AML-193 (cell line): ENCODE measurements at regions not wholly inside any gene's neighbourhood (a gene's known extent, or its start where the extent isn't known, plus 50 kb on each side); places are given as distances from the start of the nearest gene placed in this dataset.

Source experiments
- DNase-seq, 2 experiments: peaks; one replicate each; lab custom pipeline; 2025; lab: John Stamatoyannopoulos, UW

DNA sequence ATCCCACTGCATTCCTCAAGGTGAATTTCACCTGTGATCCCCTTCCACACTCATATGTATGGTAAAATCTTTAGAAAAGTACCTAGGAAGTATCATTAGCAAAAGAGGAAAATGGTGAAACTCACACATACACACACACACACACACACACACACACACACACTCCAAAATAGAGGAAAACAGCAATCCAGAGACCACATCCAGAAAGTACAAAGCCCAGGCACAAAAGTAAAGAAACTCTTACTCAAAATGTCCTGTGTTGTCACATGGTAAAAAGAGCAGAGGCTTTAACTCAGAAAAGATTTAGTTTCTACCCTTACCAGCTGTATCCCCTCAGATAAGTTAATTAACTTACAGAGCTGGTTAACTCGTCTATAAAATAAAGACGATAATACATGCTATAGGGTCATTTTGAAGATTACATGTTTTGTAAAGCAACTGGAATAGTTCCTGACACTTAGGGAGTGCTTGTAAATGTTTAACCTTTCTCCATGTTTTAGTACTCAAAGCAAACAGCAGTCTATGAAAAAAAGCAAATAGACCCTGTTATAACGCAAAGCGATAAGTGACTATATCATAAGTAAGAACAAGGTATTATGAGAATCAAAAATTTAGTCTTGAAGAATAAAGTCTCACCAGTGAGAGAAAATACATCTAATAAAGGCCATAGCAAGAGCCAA, 360.0 kb upstream of the LRATD1 start:
- DNase-seq: no peak

DNA sequence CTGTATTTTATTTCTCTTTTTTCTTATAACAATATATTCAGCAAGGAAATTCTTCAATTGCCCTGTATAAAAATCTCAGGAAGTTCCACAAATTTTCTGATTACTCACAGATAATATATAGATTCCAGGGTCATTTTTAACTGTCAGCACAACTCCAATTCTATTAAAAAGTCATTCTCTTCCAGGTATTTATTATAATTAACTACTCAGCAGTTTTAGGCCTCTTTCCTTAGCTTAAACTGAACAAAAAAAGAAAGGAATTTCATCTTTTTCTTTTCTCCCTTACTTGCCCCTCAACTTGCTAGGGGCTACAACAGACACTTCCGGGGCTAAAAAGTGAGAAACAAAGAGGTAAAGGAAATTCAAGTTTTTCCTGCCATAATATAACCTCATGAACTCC, 358.9 kb upstream of the LRATD1 start:
- DNase-seq: no peak

DNA sequence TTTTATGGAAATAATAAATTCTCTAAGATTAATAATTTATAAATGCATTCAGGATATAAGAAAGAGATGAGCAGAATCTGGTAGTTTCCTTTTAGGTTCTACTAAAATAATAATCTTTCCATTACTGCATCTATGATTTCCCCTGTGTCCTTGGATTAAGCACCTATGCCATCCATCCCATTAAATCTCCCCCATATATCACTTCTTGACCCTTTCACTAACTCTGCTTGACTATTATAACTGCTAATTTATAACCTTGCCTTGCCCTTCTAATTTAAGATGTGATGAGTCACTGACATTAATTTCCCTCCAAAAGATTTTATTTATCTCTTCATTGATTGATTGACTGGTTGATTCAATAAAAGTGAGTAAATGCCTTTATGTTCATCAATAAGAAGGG, 348.3 kb upstream of the LRATD1 start:
- no peak for DNase-seq

DNA sequence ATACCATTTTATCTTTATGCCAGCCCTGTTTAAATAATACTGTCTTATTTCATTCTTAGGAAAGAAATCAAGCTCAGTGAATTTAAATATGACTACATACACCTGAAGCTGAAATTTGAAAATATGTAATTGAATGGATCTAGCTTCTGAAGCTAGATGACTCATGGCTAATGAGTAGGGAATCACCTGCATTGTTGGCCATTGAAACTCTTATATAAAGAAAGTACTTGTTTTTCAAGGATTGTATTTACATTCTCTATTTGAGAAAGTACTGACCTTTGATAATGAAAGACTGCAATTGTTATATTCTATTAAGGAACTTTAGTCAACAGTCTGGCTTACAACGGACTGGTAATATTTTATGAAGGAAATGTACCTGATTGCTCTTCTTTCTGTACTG, 346.7 kb upstream of the LRATD1 start:
- no peak for DNase-seq

DNA sequence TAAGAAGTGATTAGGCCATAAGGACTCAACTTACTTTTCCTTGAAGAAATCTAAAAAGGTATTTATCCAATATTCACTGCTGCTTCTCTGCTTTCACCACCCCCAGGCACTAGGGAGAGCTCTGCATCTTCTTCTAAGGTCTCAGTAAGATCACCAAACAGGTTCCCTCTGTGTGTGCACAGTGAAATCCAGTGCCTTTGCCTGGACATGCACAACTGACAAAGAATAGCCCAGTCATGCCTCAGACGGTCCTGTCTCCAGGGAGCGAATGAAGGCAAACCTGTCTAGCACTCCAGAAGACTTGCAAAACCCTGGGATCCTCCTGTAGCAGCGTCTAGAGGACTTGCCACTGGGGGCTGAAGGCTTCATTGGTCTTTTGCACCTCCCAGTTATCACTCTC, 344.5 kb upstream of the LRATD1 start:
- no peak for DNase-seq

DNA sequence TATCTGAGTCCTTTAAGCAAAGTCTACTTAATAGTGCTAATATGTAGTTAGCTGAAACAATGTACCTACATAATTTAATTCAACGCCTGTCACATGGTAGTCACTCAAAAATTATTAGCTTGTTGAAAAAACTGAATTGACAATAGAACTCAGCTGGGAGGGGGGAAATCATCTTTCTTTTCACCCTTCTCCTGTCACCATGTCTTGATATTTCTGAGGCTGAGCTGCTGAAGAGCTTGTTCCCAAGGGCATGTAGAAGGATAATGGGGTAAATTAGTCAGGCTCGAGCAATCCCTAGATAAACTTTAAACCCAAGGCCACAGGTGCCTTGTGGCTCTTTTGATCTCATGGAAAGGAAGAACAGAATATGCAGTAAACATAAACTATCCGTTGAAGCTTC, 339.6 kb upstream of the LRATD1 start:
- no peak for DNase-seq

DNA sequence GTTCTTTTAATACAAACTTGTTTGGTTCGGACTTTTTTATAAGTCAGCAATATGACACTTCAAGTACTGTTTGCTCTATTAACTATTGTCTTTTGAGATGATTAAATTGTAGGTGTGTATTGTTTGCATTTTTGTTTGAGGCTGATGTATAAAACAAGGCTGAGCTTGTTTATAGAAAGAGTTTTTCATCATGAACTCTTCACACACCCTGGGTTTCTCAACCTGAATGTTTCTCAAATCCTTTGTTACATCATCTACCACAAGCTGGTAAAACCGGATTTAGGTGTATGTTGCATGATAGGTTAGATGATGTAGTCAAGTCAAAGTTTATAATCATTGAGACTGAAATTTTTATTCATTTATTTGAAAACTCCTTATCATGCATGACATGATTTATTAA, 335.2 kb upstream of the LRATD1 start:
- DNase-seq: no peak

DNA sequence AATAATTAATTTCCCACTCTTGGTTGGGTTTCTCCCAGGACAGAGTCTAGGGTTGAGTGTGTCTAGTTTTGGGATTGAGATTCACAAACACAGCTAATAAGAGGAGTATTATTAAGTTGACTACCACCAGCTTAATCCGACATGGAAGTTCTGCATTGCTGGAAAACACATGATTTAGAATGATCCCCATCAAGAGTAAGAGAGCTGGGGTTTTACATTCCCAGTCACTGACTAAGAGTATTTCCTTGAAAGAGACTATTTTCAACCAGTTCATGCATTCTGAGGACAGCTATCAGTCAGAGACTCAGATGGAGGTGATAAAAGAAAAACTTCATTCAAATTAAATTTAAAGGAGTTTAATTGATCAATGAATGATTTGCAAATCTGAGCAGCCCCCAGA, 334.6 kb upstream of the LRATD1 start:
- DNase-seq: no peak

DNA sequence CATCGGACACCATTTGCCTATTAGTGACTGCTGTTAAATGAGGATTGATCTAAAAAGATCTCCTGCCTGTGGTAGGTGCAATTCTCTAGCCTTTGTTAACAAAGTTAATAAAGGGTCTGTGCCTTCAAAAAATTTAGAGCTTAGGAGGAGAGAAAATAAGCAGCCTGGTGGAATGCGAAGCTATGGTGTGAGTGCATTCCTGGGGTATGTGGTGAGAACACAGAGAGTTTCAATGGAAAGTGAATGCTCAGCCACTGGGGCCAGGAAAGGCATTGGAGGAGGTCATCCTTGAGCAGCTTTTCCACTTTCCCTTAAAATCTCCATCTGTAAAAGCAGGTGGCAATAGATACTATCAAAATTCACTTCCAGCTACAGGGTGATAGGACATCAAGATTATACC, 331.2 kb upstream of the LRATD1 start:
- no peak for DNase-seq

DNA sequence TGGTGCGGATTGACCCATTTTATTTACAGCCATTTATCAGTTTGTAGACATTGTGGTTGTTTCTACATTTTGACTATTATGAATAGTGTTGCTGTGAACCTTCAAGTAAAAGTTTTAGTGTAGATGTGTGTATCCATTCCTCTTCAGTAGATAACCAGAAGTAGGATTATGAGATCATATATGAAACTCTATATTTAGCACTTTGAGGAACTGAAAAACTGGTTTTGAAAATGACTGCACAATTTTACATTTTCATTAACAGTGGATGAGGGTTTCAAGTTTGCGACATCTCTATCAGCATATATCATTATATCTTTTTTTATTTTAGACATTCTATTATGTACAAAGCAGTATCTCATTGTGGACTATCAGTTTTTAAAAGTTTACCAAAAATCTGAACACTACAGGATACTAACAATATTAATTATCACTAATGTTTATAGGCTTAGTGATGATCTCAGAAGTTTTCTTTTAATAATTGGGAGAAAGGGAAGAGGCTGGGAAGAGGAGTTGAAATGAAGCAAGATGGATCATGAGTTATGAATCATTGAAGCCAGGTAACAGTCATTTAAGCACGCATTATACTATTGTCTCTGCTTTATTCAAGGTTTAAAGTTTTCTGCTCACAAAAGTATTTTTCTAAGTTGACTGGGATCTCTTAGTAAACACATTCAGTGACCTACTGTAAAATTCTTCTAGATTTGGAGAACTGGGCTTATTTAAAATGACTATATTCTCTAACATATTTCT, 329.0 kb upstream of the LRATD1 start:
- DNase-seq: no peak

DNA sequence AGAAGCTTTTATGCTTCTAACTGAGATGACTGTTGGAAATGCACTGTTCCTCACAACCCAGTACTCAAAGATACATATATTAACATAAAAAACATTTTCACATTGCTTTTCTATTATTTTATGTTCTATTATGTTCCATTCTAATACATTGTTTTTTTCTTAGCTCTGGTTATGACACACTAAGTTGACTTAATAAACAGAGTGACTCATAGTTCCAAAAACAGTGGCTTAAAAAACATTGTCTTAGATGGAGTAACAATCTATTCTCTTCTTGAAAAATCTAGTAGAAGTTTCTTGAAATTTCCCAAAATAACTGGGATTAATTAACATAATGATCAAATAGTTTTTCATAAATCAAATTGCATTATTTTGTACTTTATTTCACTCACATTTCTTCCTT, 328.2 kb upstream of the LRATD1 start:
- DNase-seq: no peak

DNA sequence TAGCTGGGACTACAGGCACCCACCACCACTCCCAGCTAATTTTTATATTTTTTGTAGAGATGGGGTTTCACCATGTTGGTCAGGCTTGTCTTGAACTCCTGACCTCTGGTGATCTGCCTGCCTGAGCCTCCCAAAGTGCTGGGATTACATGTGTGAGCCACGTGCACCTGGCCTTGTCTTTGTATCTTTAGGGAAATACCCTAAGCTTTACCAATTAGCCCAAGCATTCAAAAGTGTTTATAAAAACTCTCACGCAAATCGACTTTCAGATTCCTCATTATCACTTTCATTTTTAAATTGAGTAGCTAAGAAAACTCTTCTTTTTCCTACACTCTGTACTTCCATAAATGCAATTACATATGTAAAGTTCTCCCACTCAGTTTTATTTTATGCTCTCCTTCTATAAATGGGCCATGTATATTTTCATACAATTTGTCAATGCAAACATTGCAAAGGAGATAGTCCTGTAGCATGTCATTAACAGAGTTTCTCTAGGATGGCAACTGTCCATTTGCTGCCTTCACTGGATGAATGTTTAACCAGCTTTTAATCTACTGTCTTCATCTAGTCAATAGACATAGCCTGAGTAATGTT, 326.2 kb upstream of the LRATD1 start:
- no peak for DNase-seq

DNA sequence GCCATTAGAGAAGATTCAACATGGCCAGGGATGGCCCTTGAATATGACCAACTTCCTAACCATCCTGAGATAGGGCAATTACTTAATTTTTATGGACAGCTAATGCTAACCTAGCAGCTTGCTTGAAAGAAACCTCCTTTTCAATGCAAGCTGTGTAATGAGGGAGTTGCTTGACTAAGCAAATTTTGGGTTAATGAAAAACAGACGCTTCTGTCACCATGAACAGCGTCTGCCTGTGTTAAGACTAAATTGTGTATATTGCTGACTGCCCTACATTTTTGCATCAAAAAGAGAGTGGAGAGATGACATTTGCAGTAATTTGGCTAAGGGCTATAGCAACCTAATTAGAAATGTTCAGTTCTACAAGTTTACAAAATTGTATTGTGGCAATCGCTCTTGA, 319.2 kb upstream of the LRATD1 start:
- DNase-seq: no peak

DNA sequence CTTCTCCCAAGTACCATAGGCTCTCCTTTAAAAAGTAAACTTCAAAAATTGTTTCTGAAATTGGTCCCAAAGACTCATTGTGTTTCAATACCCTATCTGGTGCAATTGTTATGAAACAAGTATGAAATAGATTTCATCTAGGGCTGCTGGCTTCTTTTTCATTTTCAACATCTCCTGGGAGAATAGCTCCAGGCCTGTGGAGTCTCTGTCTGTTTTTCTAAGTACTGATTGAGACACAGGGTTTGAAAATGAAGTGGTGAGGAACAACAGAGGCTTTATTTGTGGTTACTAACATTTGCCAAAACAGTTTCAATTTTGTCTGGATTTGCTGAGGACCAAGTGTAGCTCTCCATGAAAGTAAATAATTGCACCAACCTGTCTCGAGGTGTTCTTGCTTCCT, 315.9 kb upstream of the LRATD1 start:
- no peak for DNase-seq

DNA sequence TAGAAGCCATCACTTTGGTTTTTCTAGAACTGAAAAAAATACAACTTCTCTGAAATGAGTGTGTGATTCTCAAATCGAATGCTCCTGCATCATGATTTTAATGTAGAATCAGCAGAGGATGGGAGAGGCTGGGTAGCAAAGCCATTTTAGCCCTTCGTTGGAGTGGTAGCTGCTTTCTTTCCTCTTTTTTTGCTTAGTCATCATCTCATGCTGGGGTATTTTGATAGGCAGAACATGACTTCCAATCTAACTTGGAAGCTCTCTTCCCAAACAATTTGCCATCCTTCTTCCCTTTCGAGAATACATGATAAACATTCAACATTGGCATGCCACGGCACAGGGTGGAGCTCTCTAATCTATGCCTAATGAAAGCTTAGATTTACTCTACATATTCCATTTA, 311.2 kb upstream of the LRATD1 start:
- no peak for DNase-seq

DNA sequence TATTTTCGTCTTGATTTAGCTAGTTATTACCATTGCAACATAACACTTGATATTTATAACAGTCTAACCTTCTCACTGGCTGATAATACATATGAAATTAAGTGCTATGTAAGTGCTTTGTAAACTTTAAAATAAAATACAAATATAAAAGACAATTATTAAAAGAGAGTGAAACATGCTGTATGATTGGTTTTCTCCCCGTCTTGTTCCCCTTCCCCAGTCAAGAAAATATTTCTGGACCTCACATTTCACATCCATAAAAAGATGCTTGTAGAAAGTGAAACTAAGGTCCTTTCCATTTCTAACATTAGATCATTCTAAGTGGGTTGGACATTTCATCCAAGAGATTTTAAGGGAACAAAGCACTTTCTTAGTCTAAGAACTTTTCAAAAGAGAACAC, 310.2 kb upstream of the LRATD1 start:
- DNase-seq: no peak

DNA sequence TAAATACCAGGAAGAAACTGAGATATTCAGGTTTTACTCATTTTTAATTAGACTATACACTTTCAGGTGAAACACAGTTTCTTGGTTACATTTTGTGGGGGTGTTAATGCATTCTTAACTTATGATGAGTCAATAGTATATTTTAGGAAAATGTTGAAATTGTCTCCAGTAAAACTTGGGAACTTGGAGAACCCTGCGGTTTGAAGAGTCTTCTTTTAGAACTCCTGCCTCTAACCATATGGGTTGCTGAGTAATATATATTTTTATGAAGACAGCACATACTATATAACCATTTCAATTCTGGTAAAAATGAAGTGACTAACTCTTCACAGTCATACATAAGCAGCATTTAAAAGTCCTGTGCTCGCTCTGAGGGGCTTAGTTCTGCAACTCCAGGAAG, 308.2 kb upstream of the LRATD1 start:
- no peak for DNase-seq

DNA sequence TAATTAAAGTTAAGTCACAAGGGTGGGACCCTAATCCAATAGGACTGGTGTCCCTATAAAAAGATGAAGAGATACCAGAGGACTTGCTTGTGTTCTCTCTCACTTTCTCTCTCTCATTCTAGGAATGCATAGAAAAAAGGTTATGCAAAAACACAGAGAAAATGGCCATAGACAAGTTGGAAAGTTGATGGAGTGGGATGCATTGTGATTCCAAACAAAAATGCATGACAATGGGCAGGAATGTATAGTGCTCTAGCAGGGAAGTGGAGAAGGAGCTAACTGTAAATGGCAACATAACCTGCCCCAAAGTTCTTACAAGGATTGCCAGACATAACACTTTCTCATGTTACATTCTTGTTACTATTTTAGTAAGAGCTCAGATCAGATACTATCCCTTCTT, 301.6 kb upstream of the LRATD1 start:
- DNase-seq: no peak

DNA sequence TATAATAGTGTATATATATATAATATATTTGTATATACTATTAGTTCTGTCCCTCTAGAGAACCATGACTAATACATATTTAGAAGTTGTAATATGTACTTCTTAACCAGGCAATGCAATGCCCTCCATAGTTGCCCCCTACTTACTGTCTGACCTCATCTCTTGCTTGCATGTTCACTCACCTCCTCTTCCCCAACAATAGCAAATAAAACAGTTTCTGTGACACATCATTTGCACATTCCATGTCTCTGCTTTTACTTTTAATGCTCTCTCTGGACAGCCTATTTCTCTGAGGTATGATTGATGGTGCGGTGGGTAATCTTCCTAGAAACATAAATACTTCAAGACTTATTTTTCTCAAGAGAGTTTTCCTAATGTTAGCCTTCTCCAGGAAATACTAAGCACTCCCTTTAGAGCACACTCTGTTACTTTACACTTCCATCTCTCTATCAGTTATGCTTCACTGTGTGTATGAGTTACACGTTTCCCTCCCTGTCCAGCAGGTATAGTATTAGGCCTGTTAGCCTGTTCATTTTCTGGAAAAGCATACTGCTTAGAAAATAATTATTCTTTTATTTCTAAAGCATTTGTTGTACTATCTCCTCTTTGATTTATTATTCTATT, 295.6 kb upstream of the LRATD1 start:
- no peak for DNase-seq

DNA sequence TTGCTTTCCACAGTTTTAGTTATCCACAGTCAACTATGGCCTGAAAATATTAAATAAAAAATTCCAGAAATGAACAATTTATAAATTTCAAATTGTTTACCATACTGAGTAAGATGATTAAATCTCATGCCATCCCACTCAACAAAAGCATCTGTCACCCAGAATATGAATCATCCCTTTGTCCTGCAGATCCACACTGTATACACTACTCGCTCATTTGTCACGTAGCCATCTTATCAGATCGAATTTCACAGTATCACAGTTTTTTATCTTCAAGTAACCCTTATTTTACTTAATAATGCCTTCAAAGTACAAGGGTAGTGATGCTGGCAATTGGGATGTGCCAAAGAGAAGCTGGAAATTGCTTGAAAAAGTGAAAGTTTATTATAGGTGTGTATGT, 291.8 kb upstream of the LRATD1 start:
- DNase-seq: no peak

DNA sequence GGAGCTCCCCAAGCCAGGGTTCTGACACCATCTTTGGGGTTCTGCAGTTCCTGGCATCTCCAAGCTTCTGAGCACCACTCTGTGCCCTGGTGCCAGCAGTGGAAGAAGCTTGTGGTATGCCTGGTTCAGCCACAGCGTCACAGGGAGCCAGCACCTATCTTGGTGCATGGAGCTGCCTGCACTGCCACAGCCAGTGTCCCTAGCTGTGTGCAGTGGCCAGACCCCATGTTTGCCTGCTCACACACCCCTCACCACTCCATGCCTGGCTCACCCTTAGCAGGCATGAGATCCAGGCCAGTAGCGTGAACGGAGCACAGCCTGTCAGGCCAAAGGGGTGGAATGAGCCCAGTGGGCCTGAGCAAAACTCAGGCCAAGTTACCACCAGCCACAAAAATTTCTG, 290.2 kb upstream of the LRATD1 start:
- no peak for DNase-seq

DNA sequence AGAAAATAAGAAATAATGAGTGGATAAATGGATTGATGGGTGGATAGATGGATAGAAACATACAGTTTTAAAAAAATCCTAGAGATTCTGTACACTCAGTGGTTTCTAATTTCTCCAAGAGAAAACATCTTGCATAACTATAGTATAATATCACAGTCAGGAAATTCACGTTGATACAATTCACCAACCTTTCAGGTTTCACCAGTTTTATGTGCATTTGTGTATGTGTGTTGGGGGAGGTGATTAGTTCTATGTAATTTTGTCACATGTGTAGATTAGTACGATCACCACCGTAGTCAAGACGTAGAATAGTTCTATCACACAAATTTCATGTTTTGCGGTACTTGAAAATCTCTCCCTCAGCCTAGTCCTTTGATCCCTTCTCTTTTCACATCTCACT, 288.2 kb upstream of the LRATD1 start:
- no peak for DNase-seq

DNA sequence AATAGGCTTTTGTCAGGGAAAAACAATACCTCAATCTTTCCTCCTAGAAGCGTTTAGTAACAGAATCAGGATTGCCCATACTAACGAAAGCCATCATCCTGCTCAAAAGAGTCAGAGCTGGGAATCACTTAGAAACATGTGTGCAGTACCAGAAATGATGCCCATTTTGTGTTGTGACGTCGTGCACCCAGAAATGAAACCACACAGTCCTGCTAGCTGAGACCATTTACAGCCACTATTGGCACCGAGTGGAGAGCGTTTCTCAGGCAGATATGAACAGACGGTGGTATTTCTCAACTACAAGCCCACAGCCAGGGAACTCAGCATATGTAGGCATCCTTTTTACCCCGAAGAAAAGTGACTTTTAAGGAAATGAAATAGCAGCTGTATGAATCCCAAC, 284.3 kb upstream of the LRATD1 start:
- no peak for DNase-seq
